EH (cell line): ENCODE measurements at regions not wholly inside any gene's neighbourhood (a gene's known extent, or its start where the extent isn't known, plus 50 kb on each side); places are given as distances from the start of the nearest gene placed in this dataset.

Experiments used
- DNase-seq: peaks from one replicate; pipeline ENCODE4 v3.0.0-alpha.2; 2015; ENCODE audit warnings: low read depth

- peak; percentile 31 for DNase-seq
Measured at GRCh38 chr6:4587171-4587570, 189.0 kb upstream of the CDYL start.

- peak; percentile 16 for DNase-seq
Measured at GRCh38 chr6:4586469-4586859, 189.7 kb upstream of the CDYL start.

DNA sequence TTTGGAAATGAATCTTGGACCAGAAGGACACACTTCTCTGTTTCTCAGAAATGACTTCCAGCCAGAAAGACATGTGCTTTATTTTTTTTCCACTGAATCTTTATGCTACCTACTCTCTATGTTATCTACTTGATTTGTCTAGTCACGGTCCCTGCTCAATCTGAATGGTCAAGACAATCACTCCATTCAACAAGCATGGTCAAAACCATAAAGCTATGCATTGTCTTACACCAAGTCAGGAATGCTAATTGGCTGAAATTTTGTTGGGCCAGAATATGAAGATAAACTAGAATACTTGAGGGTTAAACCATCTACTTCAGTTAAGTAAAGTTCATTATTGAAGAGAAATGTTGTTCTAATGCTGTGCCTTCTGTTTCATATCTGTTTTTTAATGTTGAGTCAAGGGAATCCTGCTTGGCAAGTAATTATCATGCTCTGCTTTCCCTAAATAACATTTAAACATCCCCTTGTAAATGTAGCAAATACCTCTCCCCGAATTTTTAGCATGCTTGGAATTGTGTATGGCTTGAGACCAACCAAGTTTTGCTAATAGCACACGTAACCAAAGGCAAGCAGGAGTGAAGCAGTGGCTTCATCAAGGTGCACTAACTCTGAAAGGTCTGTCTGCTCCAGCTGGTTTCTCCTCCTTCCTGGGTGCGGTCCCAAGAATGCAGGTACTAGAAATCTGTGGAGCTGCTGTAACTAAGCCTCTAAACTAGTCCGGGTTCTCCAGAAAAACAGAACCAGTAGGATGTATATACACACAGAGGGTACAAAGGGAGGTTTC lies 190.3 kb upstream of the CDYL start:
- peak; percentile 21 for DNase-seq

- no peak for DNase-seq
Measured at GRCh38 chr6:4584801-4585200, 191.4 kb upstream of the CDYL start.

DNA sequence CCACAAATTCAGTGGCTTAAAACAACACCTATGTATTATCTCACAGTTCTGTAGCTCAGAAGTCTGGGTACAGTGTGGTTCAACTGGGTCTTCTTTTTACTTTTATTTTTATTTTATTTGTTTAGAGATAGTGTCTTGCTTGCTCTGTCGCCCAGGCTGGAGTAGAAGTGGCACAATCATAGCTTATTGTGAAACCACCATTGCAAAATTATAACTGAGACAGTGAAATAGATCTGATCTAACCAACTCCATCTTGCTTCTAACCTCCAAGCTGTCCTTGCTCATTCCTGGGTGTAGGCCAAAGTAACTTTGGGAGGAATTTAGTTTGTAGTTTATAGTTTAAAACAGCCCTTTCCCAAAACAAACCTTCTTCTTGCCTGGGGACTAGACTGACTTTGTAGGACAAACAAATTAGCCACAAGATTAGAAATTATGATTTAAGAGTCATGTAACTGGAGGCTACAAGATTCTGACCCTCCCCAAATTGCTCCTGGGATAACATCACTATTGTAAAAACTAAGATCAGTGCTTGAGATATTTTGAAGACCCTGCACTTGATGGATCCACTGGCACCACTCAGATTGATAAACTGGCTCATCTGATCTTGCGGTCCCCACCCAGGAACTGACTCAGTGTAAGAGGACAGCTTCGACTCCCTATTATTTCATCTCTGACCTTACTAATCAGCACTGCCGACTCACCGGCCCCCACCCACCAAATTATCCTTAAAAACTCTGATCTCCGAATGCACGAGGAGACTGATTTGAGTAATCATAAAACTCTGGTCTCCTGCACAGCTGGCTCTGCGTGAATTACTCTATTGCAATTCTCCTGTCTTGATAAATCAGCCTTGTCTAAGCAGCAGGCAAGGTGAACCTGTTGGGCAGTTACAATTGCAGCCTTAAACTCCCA lies 193.4 kb upstream of the CDYL start:
- peak; percentile 91 for DNase-seq

DNA sequence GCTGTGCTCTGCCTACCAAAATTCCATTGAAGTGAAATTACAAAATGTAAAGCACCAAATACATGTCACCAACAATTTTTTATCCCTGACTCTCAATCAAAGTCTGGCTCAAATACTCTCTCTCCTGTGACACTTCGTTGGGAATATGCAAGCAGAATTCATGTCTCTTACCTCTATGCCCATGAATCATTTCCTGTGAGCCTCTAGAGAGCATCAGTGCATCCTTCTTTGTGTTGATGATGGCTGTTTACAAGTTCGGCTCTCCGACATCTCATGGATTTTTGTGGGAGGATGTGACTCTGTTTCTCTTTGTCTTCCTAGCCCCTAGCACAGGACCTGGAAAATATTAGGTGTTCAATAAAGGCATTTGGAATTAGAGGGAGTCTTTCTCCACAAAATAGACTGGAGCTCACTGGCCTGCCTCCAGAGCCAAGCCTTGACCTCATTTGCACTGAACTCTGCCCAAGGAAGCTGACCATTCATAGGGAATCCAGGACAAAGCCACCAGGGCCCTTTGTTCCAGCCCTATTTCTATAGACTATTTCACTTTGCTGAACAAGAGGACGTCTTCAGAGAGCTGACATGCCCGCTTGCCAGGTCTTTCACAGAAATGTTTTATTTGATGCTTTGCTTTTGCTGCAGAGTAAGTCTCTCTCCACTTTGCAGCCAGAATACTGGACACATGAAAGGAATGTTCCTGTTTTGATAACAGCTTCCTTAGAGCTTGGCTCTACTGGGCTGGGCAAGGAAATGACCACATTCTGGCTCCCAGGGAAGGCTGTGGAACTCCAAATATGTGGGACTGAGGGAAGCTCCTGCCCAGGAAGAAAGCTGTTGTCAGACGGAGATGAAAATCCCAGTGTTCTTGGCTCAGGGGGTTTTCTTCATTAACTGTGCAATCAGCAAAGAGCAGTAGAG lies 194.5 kb upstream of the CDYL start:
- peak; percentile 98 for DNase-seq

- DNase-seq = no peak
Measured at GRCh38 chr6:4580361-4580760, 195.8 kb upstream of the CDYL start.

DNA sequence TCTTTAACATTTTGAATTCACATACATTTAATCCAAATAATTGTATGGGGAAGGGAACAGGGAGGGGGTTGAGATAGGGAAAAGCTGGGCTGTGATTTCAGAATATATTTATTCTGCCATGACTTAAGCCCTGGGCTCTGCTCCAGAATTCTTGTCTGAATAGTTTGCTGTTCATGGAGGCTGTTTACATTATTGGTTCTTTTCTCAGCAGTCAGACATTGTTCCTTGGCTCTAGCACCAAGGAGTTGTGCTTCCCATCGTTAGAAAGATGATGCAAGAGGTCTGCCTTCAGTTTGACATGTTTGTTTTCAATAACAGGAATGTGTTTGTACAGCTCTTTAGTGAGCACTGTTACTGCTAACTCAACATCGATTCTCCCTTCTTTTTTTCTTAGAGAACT lies 198.8 kb upstream of the CDYL start:
- DNase-seq = peak; percentile 97

GRCh38 chr6:4575714-4576113 lies 200.5 kb upstream of the CDYL start:
- peak; percentile 51 for DNase-seq

DNA sequence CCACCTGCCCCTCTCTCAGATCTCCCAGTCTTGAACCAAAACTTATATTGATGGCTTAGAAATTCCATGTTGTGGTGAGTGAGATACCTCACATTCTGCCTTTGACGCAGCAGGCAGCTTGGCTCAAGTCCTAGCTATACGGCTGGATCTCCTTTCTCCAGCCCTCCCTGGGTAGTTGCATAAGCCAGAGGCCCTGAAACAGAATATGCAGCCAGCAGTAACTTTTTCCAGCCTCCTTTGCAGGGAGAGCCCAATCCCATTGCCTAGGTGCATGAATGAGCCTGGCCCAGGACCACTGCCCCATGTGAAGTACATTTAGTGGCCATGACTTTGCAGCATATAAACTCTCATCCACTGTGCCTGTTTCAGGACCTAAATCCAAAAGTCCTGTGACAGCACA lies 202.2 kb upstream of the CDYL start:
- DNase-seq = no peak

DNA sequence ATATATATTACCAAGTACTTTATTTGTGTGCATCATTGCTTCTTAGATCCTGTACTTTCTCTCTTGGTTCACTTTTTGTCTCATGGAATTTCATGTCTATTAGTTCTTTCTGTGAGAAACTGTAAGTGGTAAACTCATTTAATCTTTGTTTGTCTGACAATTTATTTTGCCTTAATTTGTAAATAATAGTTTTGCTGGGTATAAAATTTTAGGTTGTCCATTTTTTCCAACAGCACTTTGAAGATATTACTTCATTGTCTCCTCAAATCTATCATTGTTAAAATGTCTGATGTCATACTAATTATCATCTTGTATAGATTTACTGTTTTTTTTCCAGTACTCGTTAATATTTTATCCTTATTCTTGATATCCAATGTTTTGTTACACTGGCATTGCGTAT lies 205.2 kb upstream of the CDYL start:
- DNase-seq = no peak

GRCh38 chr6:4568138-4568537 lies 208.1 kb upstream of the CDYL start:
- DNase-seq = no peak

DNA sequence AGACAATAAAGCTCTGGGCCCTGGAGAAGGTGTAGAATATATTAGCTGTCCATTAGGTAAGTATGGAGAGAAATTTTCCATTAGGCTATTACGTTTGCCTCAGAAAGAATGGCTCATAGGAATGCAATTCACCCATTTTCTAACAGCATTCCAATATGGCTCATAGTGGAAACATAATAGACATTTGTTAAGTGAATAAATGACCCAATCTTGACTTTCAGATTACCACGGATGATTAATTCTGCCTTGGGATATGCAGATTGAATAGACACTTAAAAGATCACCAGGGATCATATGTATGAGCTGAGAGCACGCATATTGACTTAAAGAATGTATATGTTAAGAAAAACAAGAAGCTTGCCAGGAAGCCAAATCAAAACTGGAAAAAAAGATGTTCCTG lies 209.1 kb upstream of the CDYL start:
- peak; percentile 76 for DNase-seq

GRCh38 chr6:4565301-4566250 lies 210.6 kb upstream of the CDYL start:
- no peak for DNase-seq

DNA sequence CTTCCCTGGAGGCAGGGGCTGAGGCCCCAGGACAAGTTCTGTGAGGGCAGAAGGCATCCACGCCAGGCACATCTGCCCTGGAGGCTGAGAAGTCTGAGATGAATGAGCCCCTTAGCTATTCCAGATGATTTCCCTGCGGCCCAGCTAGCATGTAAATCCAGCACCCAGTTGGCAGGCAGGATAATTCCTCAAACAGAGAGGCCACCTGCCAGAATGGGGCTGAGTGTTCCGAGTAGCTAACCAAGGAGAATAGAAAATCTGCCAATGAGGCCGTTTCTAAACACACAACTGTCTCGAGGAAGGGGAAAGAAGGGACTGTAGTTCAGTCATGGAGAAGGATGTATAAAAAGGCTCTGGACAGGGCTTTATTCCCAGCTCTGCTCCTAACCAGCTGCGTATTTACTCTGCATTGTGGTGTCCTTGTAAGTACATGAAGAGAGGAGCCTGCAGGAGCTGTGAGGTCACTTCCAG lies 211.4 kb upstream of the CDYL start:
- no peak for DNase-seq

DNA sequence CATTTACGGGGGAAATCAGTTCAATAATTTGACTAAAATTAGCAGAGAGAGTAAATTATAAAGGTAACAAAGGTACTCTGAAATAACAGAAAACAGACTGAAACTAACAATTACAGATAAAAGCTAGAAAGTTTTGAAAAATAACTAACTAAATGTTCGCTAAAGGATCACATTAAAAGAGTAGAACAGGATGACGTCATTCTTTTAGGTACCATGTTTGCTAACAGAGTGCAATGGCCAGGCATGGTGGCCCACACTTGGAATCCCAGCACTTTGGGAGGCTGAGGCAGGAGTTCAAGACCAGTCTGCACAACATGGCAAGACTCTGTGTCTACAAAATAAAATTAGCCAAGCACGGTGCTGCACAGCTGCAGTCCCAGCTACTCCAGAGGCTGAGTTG lies 212.3 kb upstream of the CDYL start:
- DNase-seq = no peak

DNA sequence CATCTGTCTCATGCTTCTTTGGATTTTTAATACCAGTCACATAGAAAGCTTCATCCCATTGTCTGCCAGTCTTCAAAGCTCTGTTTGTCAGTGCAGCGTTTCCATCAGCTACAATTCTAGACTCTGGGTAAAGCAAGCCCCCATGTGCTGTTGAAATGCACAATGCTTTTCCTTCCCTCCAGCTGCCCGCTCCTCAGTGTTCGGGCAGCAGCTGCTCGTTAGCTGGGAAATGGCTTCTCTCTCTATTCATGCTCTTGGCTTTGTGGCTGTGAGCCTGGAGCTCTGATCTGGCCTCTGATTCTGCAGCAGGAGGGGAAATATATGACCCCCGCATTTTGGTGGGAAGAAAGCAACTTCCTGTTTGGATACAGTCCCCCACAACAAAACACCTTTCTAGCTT lies 213.0 kb upstream of the CDYL start:
- no peak for DNase-seq

- no peak for DNase-seq
Measured at GRCh38 chr6:4561773-4562400, 214.3 kb upstream of the CDYL start.

DNA sequence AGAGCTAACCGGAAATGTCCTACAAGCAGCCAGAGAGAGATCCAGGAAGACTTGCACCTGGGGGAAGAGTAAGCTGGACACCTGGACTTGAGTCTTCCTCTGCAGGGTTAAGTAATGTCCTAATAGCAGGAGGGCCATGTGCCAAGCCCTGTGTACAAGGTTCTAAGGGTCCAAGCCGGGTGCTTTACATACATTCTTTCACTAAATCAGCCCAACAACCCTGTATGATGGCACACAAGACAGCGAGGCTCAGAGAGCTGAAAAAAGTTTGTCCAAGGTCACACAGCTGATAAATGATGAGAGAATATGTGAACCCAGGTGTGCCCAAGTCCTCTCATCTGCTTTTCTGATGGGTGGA lies 215.1 kb upstream of the CDYL start:
- DNase-seq = no peak

- no peak for DNase-seq
Measured at GRCh38 chr6:4560221-4561077, 215.8 kb upstream of the CDYL start.
